ENCODE measurements at regions not wholly inside any gene's neighbourhood (a gene's known extent, or its start where the extent isn't known, plus 50 kb on each side); places are given as distances from the start of the nearest gene placed in this dataset.
"Not testable (repeated sequence)": the region's sequence is repeated elsewhere in the genome, so short reads cannot be mapped to it uniquely, and the experiment has no call there.

DNA sequence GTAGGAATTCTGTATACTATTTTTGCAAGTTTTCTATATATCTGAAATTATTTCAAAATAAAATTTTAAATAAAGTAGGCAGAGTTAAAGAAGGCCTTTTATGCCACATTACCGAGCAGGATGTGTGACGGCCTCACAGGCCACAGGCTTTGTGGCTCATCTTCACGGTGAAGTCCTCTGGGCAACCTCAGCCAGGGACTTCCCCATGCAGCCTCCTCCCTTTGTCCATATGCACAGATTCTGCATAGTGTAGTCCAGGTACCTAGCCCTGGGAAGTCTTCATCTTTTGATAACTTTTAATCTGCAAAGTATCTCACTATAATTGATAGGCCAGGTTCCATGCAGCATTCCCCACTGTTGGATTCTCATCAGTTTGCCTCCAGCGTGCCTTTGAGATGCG, 62.8 kb downstream of the ARHGAP11B start:
- not testable (repeated sequence) for H3K4me3 ChIP-seq (ENCODE audit: low read length); DNase-seq (ENCODE audit: low read depth, low spot score)

DNA sequence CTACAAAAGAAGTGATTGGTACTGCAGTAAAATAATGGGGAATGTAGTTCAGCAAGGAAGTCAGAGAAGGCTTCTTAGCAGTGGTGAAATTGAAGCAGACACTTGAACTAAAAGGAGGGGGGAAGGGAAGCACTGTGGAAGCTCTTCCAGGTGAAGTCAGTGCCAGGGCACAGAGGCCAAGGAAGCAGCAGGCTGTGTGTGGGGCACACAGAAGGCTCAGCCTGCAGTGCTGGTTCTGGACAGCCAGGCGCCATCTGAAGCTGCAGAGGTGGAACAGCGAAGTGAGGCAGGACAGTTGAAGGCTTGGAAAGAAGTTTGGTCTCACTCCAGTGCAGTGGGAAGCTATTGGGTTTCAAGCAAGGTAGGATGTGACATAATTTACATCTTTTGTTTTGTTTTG, 64.2 kb downstream of the ARHGAP11B start:
- DNase-seq (ENCODE audit: low read depth, low spot score); H3K4me3 ChIP-seq (ENCODE audit: low read length): not testable (repeated sequence)

DNA sequence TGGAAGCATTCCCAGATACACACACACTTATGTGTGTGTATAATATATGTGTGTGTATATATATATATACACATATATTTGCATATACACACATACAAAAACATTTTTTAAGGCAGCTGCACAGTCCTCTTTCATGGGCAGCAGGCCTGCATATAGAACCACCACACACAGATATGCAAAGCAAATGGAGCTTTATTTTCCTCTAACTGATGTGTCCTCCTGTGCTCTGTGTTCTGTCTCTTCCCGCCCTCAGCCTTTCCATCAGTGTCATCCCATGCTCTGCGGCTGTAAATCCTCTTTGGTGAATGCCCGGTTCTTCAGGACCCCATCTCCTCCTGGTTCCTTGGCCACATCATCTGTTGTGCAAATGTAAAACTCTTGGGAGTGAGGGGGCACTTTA, 69.9 kb downstream of the ARHGAP11B start:
- not testable (repeated sequence) for H3K4me3 ChIP-seq (ENCODE audit: low read length); DNase-seq (ENCODE audit: low read depth, low spot score)

DNA sequence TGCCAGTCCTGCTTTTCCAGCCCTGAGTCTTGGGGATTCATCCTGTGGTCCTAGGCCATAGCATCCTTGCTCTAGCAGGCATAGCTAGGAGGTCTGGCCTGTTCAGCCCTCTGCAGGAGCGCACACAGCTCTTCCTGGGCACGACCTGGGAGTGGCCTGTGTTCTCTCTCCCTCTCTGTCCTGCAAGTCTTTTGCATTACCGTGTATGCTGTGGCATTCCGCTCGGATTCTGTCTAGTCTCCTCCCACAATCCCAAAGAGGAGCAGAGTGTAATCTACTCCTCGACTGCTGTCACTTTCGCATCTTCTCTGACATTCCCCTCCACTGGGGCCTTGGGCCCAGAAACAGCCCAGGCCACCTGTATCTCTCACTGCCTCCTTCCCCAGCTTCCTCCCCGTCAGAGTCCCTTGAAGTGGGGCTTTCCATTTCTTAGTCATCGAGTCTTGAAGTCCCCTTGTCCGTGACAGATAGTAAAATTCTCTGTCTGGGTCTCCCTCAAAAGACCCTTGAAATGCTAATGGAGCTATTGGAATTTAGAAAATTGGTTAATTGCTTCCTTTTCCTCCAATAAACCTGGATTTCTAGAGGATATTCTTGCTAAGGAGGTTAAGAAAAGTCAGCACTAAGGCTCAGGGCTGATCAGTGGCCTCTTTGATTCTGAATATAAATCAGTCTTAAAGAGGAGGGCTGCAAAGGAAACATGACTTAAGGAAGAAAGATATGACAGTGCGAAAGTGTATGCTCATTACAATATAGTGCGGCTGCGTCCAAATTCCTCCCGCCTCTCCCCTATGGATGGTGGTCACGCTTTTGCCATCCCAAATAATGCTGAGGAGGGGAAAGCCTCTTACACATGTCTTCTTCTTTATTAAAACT, 70.7 kb downstream of the ARHGAP11B start:
- DNase-seq (ENCODE audit: low read depth, low spot score); H3K4me3 ChIP-seq (ENCODE audit: low read length): not testable (repeated sequence)

DNA sequence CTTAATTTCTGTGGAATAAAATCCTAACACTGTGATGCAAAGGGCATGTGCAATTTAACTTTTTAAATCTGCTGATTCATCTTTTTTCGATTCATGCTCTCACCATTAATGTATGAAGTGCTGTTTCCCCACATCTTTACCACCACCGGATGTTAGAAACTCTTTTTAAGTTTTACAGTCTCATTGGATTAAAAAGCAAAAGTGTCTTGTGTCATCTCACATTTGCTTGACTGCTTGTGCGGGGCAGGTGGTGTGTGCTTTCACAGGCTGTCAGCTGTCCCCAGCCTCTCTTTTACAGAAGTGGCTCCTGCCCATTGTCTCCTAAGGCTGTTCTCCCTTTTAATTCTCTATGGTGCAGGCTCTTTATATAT, 71.4 kb downstream of the ARHGAP11B start:
- not testable (repeated sequence) for H3K4me3 ChIP-seq (ENCODE audit: low read length)
- DNase-seq (ENCODE audit: low read depth, low spot score): peak; percentile 61

DNA sequence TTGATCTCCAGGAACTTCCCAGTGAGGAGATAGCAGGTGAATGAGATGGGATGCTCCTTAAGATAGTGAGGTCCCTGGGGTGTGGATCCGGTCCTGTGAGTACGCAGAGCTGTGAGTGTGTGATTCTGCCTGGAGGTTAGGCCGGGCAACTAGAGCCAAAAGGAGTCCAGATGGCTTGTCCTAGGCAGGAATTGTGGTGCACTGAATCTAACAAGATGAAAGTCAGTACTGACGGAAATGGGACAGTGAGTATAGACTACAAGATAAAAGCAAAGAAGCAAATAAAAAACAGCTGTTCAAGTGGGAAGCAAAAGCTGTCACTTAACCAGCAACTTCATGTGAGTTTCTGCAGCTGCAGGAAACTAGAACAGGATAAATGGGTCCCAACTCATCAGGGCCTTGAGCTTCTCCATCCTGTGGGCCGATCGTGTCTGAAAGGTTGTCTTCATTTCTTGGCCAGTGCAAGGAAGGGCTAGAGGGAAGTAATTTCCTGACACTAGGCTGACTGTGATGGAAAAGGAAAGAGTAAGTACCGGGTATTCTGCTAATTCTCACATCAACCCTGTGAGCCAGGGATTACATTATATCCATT, 74.2 kb downstream of the ARHGAP11B start:
- not testable (repeated sequence) for DNase-seq (ENCODE audit: low read depth, low spot score); H3K4me3 ChIP-seq (ENCODE audit: low read length)

DNA sequence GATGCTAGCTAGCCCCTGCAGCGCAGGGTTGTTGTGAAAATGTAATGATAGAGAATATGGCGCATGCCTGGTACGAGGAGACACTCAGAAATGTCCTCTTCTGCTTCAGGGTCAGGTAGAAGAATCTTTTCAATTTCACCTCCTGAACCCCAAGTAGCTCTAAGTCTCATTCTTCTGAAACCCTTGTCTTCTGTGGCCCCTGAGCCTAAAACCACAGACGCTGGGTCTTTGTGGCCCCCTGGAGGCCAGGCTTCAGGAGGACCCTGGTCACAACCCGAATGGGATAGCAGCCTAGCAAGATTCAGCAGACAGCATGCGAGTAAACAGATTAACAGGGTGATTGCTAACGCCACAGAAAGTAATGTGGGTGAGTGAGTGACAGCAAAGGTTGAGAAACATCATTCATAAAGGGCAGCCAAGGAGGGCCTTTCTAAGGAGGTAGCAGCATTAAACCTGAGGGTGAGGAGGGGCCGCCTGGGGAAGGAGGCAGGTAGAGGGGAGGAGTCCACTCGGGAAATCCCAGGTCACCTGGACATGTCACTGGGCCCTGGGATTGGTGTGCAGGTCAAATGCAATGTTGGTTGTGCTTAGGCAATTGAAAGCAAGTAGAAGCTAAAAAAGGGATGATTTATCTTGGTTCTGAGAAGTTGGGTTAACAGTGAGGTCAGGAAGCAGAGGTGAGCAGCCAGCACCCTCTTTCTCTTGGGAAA, 82.2 kb downstream of the ARHGAP11B start:
- not testable (repeated sequence) for H3K4me3 ChIP-seq (ENCODE audit: low read length); DNase-seq (ENCODE audit: low read depth, low spot score)

DNA sequence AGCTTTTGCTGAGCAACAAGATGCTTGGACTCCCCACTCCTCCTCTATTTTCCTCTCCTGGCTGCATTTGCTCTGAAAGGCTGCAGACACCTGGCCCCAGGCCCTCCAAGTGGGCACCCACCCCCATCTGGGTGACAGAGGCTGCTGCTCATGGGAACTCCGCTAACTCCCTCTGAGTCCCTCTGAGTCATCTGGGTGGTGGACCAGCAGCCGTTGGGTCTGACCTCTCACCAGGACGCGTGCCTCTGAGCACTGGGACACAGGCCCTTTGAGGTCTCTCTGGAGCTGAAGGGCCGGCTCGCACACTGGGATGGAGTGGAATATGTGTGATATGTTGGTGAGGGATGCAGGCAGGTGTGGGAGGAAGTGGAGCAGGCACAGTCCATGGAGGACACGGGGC, 82.9 kb downstream of the ARHGAP11B start:
- not testable (repeated sequence) for H3K4me3 ChIP-seq (ENCODE audit: low read length); DNase-seq (ENCODE audit: low read depth, low spot score)

DNA sequence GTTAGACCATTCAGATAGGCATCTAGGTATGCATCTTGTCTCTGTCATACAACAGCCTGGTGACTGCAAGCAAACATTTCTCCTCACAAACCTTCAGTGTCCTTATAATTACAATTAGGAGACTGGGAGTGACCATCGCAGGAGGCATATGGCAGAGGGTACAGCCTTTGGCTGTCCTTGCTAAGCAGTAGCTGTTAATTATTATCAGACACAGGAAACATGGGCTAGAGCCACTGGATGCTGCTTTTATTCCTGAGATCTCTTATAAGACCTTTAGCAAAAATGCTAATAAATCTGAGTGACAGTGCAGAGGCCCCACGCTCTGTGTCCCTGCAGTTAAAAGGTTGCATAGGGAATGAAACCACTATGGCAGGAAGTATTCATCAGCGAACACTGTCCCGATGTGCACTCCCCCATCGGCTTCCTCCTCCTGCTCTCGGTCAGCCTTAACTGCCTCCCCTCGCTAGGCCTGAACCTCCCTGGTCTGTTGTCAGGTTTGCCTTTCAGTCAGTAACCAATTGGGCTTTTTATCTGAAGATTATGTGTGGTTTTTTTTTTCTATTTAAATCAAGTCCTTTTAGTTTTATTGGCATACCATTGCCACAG, 92.2 kb downstream of the ARHGAP11B start:
- DNase-seq (ENCODE audit: low read depth, low spot score); H3K4me3 ChIP-seq (ENCODE audit: low read length): not testable (repeated sequence)

DNA sequence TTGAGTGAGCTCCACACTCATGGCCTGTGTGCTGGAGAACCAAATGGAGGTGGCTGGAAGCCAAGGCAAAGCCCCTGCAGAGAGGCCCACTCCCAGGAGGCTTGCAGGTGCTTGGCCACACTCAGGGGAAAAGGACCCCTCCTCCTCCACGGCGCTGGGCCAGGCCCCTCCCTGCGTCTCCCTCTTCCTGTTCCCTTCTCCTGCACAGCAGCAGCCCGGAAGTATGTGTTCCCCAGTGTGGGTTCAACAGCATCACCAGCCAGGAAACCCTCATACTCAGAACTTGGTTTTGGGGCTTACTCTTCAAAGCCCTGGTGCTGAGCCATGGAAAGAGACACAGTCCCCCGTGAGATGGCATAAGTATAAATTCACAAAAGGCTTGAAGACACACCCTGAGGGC, 93.4 kb downstream of the ARHGAP11B start:
- H3K4me3 ChIP-seq (ENCODE audit: low read length): not testable (repeated sequence)
- DNase-seq (ENCODE audit: low read depth, low spot score): peak; percentile 70

DNA sequence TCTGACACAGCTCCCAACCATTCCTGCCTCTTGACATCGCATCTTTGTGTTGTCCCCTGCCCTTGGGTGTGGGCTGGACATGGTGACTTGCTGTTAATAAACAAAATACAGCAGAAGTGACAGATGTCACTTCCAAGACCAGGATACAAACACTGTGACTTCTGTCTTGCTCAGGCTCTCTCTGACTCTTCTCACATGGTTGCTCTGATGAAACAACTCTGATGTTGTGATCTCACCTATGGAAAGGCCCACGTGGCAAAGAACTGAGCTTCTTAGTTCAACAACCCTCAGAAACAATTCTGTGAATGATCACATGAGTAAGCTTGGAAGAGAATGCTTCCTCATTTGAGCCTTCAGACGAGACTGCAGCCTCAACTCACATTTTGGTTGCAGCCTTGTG, 94.9 kb downstream of the ARHGAP11B start:
- not testable (repeated sequence) for H3K4me3 ChIP-seq (ENCODE audit: low read length); DNase-seq (ENCODE audit: low read depth, low spot score)

DNA sequence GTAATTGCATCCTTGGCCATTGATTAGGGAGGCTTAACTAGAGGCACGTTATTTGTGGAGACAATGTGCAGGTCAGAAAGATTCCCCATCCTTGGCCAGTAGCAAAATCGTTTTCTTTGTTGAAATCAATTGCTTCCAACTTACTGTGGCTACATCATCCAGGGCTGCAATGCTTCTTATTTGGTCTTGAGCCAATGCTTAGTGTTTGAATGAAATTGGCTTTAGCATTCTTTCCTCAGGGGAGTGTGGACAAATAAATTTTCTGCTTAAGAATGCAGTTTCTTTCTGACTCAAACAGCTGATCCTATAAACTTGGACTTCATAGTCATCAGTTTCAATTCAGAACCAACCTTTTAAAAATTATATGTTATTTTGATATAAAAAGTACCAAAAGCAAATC, 95.6 kb downstream of the ARHGAP11B start:
- H3K4me3 ChIP-seq (ENCODE audit: low read length); DNase-seq (ENCODE audit: low read depth, low spot score): not testable (repeated sequence)

DNA sequence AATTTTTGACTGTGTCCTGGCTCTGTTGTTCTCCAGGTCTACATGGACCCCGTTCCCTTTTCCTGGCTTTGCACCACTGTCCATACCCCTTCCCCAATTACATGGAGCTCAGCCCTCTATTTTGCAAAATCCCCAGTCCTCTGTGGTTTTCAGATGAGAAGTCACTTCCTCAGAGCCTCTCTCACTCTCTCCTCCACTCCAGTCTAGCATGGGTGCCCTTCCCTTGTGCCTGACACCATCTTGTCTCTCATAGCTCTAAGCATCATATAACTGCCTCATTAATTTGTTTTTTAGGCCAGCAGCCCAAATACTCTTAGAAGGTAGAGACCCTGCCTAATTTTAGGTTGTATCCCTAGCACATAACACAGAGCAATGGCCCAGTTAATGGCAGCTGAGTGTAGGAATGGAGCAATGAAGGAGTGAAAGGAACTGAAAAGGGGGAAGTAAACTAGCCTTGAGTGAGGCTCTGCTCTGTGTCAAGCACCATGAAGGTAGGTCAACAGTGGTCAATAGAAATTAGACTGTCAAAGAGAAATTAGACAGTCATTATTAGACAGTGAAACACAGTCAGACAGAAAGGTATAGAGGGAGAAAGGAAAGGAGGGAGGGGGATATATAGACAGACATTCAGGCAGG, 97.7 kb downstream of the ARHGAP11B start:
- H3K4me3 ChIP-seq (ENCODE audit: low read length); DNase-seq (ENCODE audit: low read depth, low spot score): not testable (repeated sequence)

DNA sequence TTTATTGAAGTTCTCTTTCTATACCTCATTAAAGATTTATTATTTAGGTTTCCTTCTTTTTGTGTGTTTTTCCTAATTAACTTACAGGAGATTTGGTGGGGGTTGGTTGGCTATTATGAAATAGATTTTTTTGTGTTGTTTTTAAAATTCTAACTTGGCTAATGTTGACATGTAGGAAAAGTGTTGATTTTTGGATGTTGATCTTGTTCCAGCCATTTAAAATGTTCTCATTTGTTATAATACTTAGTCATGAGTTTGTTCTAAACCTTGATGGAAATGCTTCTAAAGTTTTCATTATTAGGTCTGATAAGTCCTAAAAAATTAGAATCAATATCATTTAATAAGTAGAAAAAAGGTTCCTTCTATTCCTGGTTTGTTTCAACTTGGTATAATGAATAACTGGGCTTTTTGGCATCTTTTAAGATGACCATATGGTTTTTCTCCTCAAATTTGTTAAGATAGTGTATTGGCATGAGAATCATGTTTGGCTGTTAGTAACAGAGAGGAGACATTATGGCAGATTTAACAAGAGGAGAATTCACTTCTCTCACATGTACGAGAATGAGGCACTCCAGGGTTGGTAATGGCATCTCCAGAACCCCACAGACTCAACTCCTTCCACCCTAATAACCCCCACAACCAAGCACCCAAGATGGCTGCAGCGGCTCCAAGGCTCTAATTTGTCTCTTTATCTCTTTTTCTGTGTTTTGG, 104.1 kb downstream of the ARHGAP11B start:
- H3K4me3 ChIP-seq (ENCODE audit: low read length); DNase-seq (ENCODE audit: low read depth, low spot score): not testable (repeated sequence)

DNA sequence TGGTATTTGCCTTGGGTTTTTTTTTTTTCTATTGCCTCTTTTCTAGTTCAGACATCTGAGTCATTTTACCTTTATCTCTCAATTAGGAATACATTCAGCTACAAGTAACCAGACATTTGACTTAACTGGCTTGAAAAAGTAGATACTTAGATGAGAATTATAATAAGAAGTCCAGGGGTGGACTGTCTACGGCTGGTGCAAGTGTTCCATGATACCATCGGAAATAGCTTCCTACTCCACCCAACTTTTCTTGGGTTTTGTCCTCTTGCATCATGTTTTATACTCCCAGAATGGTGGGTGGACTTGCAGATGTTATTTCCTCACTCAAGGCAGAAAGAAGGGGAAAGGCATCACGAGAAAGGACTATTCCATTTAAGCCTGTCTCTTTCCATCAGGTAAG, 104.7 kb downstream of the ARHGAP11B start:
- not testable (repeated sequence) for DNase-seq (ENCODE audit: low read depth, low spot score); H3K4me3 ChIP-seq (ENCODE audit: low read length)

DNA sequence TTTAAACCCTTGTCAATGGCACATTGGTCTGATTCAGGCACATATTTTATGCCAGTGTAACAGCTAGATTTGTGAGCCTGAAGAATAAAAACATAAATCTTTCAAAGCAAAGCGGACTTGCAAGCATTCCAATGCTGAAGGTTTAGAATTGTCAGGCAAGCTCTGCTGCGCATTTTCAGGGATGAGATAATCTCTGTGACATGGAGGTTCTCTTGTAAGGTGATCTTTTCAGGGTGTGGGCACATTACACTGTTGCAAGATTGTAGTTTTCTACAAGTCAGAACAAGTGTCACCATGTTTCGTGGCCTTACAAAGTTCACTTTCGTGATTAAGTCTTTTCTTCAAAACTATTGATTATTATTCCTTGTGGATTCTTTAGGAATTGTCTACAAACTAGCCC, 106.2 kb downstream of the ARHGAP11B start:
- H3K4me3 ChIP-seq (ENCODE audit: low read length); DNase-seq (ENCODE audit: low read depth, low spot score): not testable (repeated sequence)

DNA sequence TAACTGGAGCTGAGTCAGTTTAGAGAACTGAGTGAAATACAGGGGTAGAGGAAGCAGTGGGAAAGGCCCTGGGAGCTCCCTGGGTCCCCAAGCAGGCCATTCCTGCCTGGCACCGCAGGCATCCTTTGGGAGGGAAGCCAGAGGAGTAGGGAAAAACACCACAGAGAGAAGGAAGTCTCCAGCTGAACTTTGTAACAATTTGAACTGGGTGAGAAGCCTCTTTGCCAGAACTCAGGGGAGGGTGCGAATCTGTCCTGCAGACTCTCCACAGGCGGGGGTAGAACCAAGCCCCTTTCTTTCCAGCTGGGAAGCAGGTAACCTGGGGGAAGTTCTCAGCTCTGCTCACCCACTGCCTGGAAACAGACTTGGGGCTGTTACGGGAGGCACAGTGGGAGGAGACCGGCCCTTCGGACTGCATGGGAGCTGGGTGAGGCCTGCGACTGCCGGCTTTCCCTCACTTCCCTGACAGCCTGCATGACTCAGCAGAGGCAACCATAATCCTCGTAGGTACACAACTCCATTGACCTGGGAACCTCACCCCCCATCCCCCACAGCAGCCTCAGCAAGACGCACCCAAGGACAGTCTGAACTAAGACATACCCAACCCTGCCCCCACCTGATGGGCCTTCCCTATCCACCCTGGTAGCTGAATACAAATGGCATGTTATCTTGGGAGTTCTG, 110.1 kb downstream of the ARHGAP11B start:
- H3K4me3 ChIP-seq (ENCODE audit: low read length); DNase-seq (ENCODE audit: low read depth, low spot score): not testable (repeated sequence)

DNA sequence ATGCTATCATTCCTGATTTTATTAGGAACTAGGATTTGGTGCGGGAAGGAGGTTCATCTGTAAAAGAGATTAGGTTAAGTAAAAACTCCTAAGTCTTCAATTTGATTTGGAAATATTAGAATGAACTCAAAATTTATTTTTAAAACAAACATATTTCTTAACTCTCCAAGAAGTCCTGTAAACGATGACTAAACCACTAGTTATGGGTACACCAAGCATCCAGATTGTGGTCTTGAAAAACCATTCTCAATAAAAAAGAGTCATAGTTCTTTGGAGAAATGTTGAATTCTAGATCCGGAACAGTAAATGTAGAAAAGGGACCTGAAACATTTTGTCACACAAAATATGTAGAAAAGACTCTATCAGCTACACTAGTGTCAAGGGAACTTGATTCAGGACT, 116.9 kb downstream of the ARHGAP11B start:
- DNase-seq (ENCODE audit: low read depth, low spot score): not testable (repeated sequence)

More for the DNA sequence above, 116.9 kb downstream of the ARHGAP11B start:
- not testable (repeated sequence) for H3K4me3 ChIP-seq (ENCODE audit: low read length)
